AG04450 (cell line): ENCODE measurements at regions not wholly inside any gene's neighbourhood (a gene's known extent, or its start where the extent isn't known, plus 50 kb on each side); places are given as distances from the start of the nearest gene placed in this dataset.
"Not testable (repeated sequence)": the region's sequence is repeated elsewhere in the genome, so short reads cannot be mapped to it uniquely, and the experiment has no call there.

Experiments used
- CTCF ChIA-PET: fragments of 300-600, 350-600 bp; formaldehyde crosslinking; extraction: SDS; loops from one replicate; lab custom pipeline; 2022; ENCODE audit warnings: antibody characterized with exemption, inconsistent platforms; lab: Charles Lee
- POLR2A ChIA-PET: fragments of 350-600 bp; formaldehyde crosslinking; extraction: SDS; loops from one replicate; lab custom pipeline; 2021; ENCODE audit warnings: antibody characterized with exemption, inconsistent platforms; lab: Yijun Ruan, JAX
- DNase-seq: peaks from one replicate; pipeline ENCODE4 v3.0.0-alpha.2; 2011; ENCODE audit warnings: low read depth, low spot score
- H3K27ac ChIP-seq: one replicate; pipeline ENCODE4 v1.5.1; 2012; ENCODE audit warnings: low read depth, low read length, control low read depth
- H3K27me3 ChIP-seq: one replicate; pipeline ENCODE4 v1.6.0; 2012; ENCODE audit warnings: low read length; ENCODE audit not compliant: control insufficient read depth, insufficient read depth
- H3K4me3 ChIP-seq: 2 replicates; pipeline ENCODE4 v1.5.1; 2011; ENCODE audit warnings: mild to moderate bottlenecking, low read depth, low read length, control low read depth
- H3K9me3 ChIP-seq: 2 replicates; pipeline ENCODE4 v1.5.1; 2012; ENCODE audit warnings: low read length; ENCODE audit not compliant: control insufficient read depth, insufficient read depth
- TF ChIP-seq, protein P1 (sequence below): IDR thresholded peaks from 2 replicates; pipeline ENCODE4 v1.5.1; 2011; ENCODE audit warnings: low read depth, low read length, control low read depth, inconsistent platforms

DNA sequence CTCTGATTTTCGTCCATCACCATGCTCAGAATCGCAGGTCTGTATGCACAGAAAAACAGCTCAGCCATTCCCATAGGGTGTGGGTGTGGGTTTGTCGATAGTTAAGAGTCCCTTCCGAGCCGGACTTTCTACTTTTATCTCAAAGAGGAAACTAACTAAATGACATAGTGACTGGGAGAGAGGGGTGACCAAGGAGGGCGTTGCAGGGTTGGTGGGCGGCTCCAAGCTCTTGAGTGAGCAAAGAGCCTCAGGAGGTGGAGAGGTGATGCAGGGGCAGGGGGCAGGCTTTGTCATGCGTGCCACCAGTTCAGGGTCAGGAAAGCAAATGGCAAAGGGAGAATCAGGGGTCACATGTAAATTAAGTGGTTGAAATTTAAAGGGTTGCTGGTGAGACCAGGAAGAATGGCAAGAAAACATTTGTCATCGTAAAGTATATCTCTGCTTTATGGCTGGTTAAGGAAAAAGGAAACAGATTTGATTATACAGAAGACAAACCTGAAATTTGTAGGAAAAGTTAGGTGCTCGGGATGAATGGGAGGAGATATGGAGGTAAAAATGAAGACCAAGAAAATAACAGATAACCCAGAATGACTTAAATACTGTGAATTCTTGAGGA is 249.0 kb downstream of the SETD4 start:
- CTCF ChIA-PET, result no interaction called here
- no peaks in the 10 kb centered on the region for H3K9me3 ChIP-seq
- DNase-seq, result no peak
- no peak overlapping the region for H3K27ac ChIP-seq
- H3K27me3 ChIP-seq, result no peaks in the 10 kb centered on the region
- POLR2A ChIA-PET, result interaction anchor here (0.7 kb wide), 1 partner anchor 8 kb away, joined by 3 read pairs; no protein-coding TSS in a partner anchor
- TF ChIP-seq, protein P1, sequence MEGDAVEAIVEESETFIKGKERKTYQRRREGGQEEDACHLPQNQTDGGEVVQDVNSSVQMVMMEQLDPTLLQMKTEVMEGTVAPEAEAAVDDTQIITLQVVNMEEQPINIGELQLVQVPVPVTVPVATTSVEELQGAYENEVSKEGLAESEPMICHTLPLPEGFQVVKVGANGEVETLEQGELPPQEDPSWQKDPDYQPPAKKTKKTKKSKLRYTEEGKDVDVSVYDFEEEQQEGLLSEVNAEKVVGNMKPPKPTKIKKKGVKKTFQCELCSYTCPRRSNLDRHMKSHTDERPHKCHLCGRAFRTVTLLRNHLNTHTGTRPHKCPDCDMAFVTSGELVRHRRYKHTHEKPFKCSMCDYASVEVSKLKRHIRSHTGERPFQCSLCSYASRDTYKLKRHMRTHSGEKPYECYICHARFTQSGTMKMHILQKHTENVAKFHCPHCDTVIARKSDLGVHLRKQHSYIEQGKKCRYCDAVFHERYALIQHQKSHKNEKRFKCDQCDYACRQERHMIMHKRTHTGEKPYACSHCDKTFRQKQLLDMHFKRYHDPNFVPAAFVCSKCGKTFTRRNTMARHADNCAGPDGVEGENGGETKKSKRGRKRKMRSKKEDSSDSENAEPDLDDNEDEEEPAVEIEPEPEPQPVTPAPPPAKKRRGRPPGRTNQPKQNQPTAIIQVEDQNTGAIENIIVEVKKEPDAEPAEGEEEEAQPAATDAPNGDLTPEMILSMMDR, result no peak
- H3K4me3 ChIP-seq, result no peak overlapping the region

DNA sequence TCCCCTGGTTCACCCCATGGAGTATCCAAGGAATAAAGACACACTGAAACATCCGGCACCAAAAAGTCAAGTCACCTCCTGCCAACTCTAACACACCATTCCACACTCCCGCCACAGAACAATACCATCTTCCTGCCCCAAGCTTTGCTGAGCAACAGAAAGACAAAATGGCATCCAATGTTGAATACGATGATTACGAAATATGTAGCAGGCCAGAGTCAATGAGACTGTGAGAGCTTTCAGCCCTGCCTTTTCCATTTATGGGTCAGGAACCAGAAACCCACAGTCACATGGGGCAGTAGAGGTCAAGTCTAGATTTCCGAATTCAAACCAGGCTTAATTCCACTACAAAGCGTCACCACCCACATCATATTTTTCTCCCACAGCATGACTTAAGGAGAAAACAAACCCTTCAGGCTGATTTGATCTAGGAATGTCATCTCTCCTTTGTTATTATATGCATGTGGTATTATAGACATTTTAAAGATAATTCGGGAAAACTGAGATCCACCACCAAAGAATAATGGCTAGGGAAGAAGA is 249.8 kb downstream of the SETD4 start:
- no peak for DNase-seq
- ChIA-PET CTCF (no interaction called here), POLR2A (no interaction called here)
- no peaks in the 10 kb centered on the region for H3K27me3 ChIP-seq
- no peaks in the 10 kb centered on the region for H3K9me3 ChIP-seq
- no peak overlapping the region for H3K4me3 ChIP-seq
- H3K27ac ChIP-seq, result no peak overlapping the region
- TF ChIP-seq, protein P1, result no peak

DNA sequence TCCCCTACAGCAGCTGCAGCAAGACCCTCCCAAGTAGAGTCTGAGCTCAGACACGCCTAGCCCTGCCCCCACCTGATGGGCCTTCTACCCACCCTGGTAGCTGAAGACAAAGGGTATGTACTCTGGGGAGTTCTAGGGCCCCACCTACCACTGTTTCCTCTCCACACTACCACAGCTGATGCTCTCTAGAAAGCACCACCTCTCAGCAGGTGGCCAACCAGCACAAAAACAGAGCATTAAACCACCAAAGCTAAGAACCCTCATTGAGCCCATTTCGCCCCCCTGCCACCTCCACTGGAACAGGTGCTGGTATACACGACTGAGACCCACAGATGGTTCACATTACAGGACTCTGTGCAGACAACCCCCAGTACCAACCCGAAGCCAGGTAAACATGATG is 258.9 kb downstream of the SETD4 start:
- Histone ChIP-seq H3K9me3 (no peaks in the 10 kb centered on the region), H3K4me3 (no peak overlapping the region), H3K27ac (no peak overlapping the region), H3K27me3 (no peaks in the 10 kb centered on the region)
- TF ChIP-seq, protein P1, result no peak
- no peak for DNase-seq
- POLR2A ChIA-PET, result no interaction called here
- CTCF ChIA-PET, result no interaction called here

DNA sequence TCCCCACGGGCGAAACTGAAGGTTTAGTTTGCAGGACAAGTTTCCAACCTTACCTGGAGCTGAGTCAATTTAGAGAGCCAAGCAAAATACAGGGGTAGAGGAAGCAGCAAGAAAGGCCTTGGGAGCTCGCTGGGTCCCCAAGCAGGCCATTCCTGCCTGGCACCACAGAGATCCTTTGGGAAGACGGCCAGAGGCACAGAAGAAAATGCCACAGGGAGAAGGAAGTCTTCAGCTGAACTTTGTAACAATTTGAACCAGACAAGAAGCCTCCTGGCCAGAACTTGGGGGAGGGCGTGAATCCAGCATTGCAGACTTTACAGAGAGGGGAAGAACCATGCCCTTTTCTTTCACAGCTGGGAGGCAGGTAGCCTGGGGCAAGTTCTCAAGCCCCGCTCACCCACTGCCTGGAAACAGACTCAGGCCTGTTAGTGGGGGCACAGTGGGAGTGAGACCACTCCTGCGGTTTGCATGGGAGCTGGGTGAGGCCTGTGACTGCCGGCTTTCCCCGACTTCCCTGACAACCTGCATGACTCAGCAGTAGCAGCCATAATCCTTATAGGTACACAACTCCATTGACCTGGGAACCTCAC is 259.4 kb downstream of the SETD4 start:
- DNase-seq, H3K4me3 ChIP-seq, POLR2A ChIA-PET, H3K9me3 ChIP-seq, H3K27ac ChIP-seq, H3K27me3 ChIP-seq, CTCF ChIA-PET: not testable (repeated sequence)

DNA sequence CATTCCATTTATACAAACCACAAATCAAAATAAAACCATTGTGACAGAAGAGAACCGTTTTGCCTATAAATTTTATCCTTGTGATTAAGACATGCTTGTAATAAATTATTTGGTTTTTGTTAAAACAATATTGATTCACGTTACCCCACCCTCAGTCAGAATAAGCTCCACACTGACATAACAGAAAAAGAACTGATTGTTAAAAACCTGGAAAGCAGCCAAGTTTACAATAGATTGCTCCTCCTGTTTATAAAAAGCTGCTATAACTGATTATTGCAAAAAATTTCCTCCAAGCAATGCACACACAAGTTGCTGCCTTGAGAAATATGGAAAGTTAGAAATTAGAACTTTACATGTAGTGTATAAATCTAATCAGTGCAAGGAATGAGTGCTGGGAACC is 263.5 kb downstream of the SETD4 start:
- no peaks in the 10 kb centered on the region for H3K27me3 ChIP-seq
- no peak for DNase-seq
- TF ChIP-seq, protein P1, result no peak
- ChIA-PET CTCF (no interaction called here), POLR2A (no interaction called here)
- H3K27ac ChIP-seq, result no peak overlapping the region
- no peaks in the 10 kb centered on the region for H3K9me3 ChIP-seq
- no peak overlapping the region for H3K4me3 ChIP-seq

DNA sequence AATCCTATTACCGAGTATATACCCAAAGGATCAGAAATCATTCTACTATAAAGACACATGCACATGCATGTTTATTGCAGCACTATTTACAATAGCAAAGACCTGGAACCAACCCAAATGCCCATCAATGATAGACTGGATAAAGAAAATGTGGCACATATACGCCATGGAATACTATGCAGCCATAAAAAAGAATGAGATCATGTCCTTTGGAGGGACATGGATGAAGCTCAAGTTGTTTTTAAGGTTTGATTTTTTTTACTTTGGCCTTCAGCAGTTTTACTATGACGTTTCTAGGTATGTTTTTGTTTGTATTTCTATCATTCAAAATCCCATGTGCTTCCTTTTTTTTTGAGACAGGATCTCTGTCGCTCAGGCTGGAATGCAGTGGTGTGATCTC is 265.8 kb downstream of the SETD4 start:
- POLR2A ChIA-PET, CTCF ChIA-PET, H3K27ac ChIP-seq, H3K27me3 ChIP-seq, H3K4me3 ChIP-seq, DNase-seq, H3K9me3 ChIP-seq: not testable (repeated sequence)
